ENCODE measurements at regions not wholly inside any gene's neighbourhood (a gene's known extent, or its start where the extent isn't known, plus 50 kb on each side); places are given as distances from the start of the nearest gene placed in this dataset.
"Not testable (repeated sequence)": the region's sequence is repeated elsewhere in the genome, so short reads cannot be mapped to it uniquely, and the experiment has no call there.

DNA sequence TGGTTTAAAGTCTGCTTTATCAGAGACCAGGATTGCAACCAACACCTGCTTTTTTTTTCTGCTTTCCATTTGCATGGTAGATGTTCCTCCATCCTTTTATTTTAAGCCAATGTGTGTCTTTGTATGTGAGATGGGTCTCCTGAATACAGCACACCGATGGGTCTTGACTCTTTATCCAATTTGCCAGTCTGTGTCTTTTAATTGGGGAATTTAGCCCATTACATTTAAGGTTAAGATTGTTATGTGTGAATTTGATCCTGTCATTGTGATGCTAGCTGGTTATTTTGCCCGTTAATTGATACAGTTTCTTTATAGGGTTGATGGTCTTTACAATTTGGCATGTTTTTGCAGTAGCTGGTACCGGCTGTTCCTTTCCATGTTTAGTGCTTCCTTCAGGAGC lies 128.4 kb downstream of the ADCYAP1 start:
- TF ChIP-seq GABPB1 (CRISPR knock-in tag; IDR thresholded peaks at IDR 0.05); ESRRA (CRISPR knock-in tag; IDR thresholded peaks at IDR 0.05; ENCODE audit: borderline replicate concordance): not testable (repeated sequence)
- TF ChIP-seq, protein P1, sequence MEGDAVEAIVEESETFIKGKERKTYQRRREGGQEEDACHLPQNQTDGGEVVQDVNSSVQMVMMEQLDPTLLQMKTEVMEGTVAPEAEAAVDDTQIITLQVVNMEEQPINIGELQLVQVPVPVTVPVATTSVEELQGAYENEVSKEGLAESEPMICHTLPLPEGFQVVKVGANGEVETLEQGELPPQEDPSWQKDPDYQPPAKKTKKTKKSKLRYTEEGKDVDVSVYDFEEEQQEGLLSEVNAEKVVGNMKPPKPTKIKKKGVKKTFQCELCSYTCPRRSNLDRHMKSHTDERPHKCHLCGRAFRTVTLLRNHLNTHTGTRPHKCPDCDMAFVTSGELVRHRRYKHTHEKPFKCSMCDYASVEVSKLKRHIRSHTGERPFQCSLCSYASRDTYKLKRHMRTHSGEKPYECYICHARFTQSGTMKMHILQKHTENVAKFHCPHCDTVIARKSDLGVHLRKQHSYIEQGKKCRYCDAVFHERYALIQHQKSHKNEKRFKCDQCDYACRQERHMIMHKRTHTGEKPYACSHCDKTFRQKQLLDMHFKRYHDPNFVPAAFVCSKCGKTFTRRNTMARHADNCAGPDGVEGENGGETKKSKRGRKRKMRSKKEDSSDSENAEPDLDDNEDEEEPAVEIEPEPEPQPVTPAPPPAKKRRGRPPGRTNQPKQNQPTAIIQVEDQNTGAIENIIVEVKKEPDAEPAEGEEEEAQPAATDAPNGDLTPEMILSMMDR (IDR thresholded peaks at IDR 0.05): not testable (repeated sequence)

Measured in WTC11 (cell line).